DMS79 (cell line): ENCODE measurements at regions not wholly inside any gene's neighbourhood (a gene's known extent, or its start where the extent isn't known, plus 50 kb on each side); places are given as distances from the start of the nearest gene placed in this dataset.

Source experiments
- DNase-seq: peaks from one replicate; lab custom pipeline; 2025; lab: John Stamatoyannopoulos, UW

GRCh38 chr10:36301539-36301938, 659.4 kb upstream of the FZD8 start:
- DNase-seq: no peak

- no peak for DNase-seq
Observed at GRCh38 chr10:36301139-36301538, 659.0 kb upstream of the FZD8 start.

- no peak for DNase-seq
Observed at GRCh38 chr10:36283827-36284226, 641.7 kb upstream of the FZD8 start.

- no peak for DNase-seq
Observed at GRCh38 chr10:36281831-36282331, 639.8 kb upstream of the FZD8 start.

- no peak for DNase-seq
Observed at GRCh38 chr10:36280890-36281499, 638.9 kb upstream of the FZD8 start.

- no peak for DNase-seq
Observed at GRCh38 chr10:36280321-36280741, 638.2 kb upstream of the FZD8 start.

- DNase-seq: no peak
Observed at GRCh38 chr10:36278176-36278575, 636.1 kb upstream of the FZD8 start.

- no peak for DNase-seq
Observed at GRCh38 chr10:36277459-36277858, 635.4 kb upstream of the FZD8 start.

GRCh38 chr10:36271627-36272340, 629.7 kb upstream of the FZD8 start:
- DNase-seq: no peak

GRCh38 chr10:36269222-36269621, 627.1 kb upstream of the FZD8 start:
- DNase-seq: no peak

GRCh38 chr10:36266923-36267322, 624.8 kb upstream of the FZD8 start:
- DNase-seq: no peak

GRCh38 chr10:36265741-36266140, 623.6 kb upstream of the FZD8 start:
- no peak for DNase-seq

- no peak for DNase-seq
Observed at GRCh38 chr10:36263871-36264270, 621.8 kb upstream of the FZD8 start.

- no peak for DNase-seq
Observed at GRCh38 chr10:36256948-36257356, 614.9 kb upstream of the FZD8 start.

- no peak for DNase-seq
Observed at GRCh38 chr10:36256166-36256565, 614.1 kb upstream of the FZD8 start.

GRCh38 chr10:36254199-36254598, 612.1 kb upstream of the FZD8 start:
- DNase-seq: no peak

GRCh38 chr10:36253731-36254130, 611.6 kb upstream of the FZD8 start:
- DNase-seq: no peak

- DNase-seq: no peak
Observed at GRCh38 chr10:36251068-36251467, 609.0 kb upstream of the FZD8 start.

GRCh38 chr10:36248304-36248981, 606.3 kb upstream of the FZD8 start:
- DNase-seq: no peak

GRCh38 chr10:36247478-36247877, 605.4 kb upstream of the FZD8 start:
- no peak for DNase-seq

GRCh38 chr10:36236931-36237330, 594.8 kb upstream of the FZD8 start:
- no peak for DNase-seq

GRCh38 chr10:36236341-36236740, 594.2 kb upstream of the FZD8 start:
- no peak for DNase-seq

GRCh38 chr10:36232935-36233334, 590.8 kb upstream of the FZD8 start:
- DNase-seq: no peak
